NCI-H2029 treated with DMSO at 0.1 percent for 48 hours (cell line): ENCODE measurements at regions not wholly inside any gene's neighbourhood (a gene's known extent, or its start where the extent isn't known, plus 50 kb on each side); places are given as distances from the start of the nearest gene placed in this dataset.

Experiments used
- DNase-seq: peaks from one replicate; lab custom pipeline; 2025; lab: John Stamatoyannopoulos, UW

- no peak for DNase-seq
Measured at GRCh38 chr6:155980768-155981079, 525.1 kb upstream of the NOX3 start.

- no peak for DNase-seq
Measured at GRCh38 chr6:155980014-155980767, 524.6 kb upstream of the NOX3 start.

- DNase-seq = no peak
Measured at GRCh38 chr6:155975506-155975905, 519.9 kb upstream of the NOX3 start.

DNA sequence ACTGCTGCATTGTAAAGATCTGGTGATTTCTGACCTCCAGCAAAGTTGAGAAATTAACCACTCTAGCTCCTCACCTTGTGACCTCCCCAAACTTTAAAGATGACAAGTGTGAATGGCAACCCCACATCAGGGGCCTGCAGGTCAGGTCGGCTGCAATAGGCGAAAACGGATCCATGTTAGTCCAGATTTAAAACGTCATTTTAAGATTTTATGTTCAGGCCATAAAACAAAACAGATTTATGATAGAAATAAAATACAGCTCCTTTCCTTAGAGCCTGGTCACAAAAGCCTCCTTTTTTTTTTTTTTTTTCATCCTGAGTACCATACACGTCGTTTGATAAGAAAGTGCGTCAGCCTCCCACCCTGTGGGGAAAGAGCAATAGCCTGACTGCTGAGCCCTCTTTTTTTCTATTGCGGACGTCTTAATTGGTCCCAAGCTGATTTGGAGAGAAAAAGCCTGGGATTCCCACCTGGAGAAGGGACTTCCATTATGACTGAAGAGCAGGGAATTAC lies 519.2 kb upstream of the NOX3 start:
- DNase-seq = no peak

DNA sequence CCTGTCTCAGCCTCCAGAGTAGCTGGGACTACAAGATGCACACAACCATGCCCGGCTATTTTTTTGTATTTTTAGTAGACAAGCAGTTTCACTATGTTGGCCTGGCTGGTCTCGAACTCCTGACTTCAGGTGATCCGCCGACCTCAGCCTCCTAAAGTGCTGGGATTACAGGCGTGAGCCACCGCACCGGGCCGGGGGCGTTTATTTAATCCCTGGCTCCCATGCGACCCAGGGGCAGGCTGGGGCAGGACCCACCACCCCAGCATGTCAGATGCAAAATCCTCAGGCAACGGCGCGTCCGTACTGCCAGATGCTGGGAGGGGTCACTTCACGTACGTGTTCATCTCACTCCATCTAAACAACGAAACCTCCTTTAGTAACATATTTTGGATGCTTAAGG lies 518.7 kb upstream of the NOX3 start:
- no peak for DNase-seq

DNA sequence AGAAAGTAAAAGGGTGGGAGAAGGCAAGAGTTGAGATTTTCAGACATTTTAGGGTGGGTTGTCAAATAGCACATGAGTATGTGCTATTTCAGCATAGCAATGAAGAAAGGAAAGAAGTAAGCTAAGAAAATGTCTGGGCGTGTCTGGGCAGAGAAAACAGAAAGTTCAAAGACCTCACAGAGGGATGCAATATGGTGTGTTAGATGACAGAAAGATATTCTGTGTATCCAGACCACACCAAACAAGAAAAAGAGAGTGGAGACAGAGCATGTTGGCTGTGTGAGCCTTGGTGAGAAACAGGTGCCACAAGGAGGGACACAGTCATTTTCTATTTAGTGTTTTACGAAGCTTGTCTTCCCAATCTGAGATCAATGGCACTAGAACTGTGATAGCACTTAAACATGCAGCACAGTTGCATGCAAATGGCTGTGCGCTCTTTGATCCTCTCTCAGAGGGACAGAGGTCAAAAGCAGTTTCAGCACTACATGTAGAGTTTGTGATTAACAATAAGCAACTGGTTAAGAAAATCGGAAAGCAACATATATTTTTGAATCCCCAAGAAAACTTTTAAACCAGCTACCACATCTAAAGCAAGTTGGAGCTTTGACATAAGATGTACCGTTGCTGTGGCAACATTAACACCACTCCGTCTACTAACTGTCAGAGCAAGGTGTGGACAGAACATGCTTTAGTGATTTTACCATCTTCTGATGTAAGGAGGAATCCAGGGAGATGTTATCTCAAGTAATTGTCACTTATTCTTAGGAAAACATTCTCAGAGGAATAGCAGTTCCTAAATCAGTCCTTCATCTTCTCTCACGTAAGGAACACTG lies 515.5 kb upstream of the NOX3 start:
- no peak for DNase-seq

GRCh38 chr6:155970472-155970871 lies 514.8 kb upstream of the NOX3 start:
- DNase-seq = no peak

DNA sequence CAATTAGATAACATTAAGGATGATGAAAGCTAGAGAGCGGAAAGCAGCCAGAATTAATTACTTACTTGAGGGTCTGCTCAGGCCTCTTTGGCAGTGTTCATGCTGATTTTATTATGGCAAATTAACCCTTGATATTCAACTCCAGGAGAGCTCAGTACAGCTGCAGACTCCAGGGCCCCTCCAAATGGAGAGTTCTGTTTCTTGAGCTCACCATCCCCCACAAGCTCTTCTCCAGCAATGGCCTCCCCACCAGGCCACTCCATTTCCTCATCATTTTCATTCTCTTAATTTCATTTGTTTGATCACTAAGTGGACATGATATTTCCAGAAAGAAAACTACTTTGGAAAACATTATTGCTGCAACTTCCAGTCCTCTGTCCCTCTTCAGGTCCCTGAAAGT lies 513.3 kb upstream of the NOX3 start:
- DNase-seq = no peak

GRCh38 chr6:155967322-155967721 lies 511.7 kb upstream of the NOX3 start:
- no peak for DNase-seq

- DNase-seq = no peak
Measured at GRCh38 chr6:155964544-155964943, 508.9 kb upstream of the NOX3 start.

DNA sequence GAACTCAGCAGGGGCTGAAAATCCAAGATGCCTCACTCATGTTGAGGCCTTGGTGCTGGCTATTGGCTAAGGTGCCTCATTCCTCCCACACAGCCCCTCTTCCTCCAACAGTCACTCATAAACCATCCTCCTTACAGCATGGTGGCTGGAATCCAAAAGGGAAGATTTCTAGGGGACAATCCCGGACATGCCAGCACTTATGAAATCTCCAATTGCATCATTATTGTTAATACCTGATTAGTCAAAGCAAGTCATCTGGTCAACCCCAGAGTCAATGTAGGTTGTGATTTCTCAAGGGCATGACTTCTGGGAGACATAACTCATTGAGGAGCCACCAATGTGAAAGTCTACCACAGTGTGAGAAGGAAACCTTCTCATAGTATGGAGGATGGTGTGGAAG lies 506.6 kb upstream of the NOX3 start:
- DNase-seq = no peak

GRCh38 chr6:155959898-155960495 lies 504.4 kb upstream of the NOX3 start:
- DNase-seq = no peak

DNA sequence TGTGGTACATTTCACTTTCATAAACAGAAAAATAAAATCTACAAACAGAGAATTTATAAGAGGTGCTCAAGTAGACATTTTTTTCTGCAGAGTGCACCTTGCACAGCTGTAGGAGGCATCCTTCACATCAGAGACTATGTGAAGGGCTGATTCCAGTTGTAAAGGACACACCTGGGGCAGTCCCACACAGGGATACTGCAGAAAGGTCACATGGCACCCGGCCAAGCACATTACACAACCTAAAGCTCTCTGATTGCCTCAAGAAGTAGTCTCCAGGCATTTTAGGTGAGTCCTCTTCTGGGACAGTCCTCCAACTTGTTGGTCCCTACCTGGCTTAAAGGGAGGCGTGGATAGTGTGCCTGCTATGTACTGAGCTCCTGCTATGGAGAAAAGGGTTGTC lies 502.9 kb upstream of the NOX3 start:
- no peak for DNase-seq

- DNase-seq = no peak
Measured at GRCh38 chr6:155955038-155955437, 499.4 kb upstream of the NOX3 start.

- no peak for DNase-seq
Measured at GRCh38 chr6:155954149-155954548, 498.5 kb upstream of the NOX3 start.

DNA sequence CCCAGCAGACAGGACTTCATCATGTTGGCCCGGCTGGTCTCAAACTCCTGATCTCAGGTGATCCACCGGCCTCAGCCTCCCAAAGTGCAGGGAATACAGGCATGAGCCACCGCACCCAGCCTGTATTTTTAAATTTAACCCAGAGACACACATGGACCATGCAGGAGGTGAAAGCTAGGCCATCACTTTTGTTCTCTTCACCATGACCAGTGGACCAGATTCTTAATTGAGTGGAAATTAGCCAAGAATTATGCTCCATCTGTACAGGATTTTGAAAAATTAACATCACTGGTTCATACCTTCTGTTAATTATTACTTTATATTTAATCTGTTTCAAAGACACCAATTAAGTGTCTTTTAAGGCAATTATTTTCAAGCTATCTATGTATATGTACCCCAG lies 493.6 kb upstream of the NOX3 start:
- DNase-seq = no peak

- DNase-seq = no peak
Measured at GRCh38 chr6:155946860-155947259, 491.2 kb upstream of the NOX3 start.

GRCh38 chr6:155943635-155944034 lies 488.0 kb upstream of the NOX3 start:
- no peak for DNase-seq

- DNase-seq = no peak
Measured at GRCh38 chr6:155939253-155939652, 483.6 kb upstream of the NOX3 start.

- no peak for DNase-seq
Measured at GRCh38 chr6:155936551-155936950, 480.9 kb upstream of the NOX3 start.

DNA sequence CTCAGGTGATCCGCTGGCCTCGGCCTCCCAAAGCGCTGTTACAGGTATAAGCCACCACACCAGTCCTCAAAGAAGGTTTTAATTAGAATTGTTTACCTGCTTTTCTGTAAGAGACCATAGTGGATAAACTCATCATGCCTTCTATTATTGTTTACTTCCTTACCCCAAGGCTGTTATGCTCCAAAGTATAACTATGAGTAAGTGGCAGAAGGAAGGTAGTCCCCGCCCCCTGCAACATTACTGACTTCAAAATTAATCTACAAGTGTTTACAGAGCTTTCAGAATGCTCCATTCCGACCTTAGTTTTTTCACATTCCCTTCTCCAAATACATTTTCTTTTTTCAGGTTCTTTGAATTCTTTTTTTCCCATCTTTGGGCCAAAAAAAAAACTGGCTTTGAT lies 480.5 kb upstream of the NOX3 start:
- no peak for DNase-seq

- DNase-seq = no peak
Measured at GRCh38 chr6:155916846-155917624, 461.4 kb upstream of the NOX3 start.
